ENCODE measurements at regions not wholly inside any gene's neighbourhood (a gene's known extent, or its start where the extent isn't known, plus 50 kb on each side); places are given as distances from the start of the nearest gene placed in this dataset.
A peak's percentile ranks its signal among the peaks of the same experiment; 100 is the strongest.

DNA sequence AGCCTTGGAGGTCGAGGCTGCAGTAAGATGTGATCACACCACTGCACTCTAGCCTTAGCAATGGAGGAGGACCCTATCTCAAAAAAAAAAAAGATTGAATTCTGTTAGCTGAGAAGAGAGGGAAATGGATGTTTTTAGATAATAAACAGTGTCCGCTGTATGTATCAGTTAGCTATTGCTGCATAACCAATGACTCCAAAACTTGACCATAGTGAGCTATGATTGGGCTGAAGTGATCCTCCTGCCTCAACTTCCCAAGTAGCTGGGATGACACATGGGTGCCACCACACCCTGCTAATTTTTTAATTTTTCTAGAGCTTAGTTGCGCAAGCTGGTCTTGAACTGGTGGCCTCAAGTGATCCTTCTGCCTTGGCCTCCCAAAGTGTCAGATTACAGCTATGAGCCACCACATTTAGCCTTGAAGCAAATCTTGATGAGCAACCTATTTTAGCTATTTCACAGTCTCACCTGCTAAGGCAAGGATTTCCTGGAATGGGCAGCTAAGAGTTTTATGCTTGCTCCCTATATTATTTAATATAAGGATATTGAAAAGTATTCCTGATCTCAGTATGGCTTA is 68.3 kb upstream of the ATF7IP2 start:
- DNase-seq = no peak

DNA sequence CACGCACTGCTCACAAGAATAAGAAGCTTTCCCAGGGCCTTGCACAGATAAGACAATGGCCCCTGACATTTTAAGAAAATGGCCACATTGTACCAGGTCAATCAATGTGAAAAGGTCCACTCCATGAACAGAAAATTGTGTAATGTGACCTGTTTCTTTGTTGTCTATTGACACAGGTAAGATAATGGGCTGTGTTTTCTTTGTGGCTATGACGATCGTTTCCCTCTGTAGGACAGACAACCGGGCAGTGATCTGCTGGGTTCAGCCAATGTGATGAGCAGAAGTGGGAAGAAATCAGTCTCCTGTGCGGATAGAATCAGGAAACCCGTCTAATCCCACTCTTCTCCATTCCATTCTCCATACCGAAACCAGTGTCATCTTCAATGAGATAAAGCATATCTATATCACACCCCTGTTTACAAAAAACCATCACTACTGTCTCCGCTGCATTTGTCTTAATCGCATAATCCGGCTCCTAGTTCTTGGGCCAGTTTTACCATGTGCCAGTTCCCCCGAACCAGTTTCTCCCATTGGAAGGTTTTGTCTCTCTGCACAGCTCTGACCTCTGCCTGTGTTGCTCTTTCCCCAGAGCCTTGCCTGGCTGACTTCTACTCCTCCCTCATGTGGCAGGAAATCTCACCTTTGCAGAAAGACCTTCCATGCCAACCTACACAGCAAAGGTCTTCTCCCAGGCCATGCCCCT is 66.9 kb upstream of the ATF7IP2 start:
- DNase-seq = no peak

DNA sequence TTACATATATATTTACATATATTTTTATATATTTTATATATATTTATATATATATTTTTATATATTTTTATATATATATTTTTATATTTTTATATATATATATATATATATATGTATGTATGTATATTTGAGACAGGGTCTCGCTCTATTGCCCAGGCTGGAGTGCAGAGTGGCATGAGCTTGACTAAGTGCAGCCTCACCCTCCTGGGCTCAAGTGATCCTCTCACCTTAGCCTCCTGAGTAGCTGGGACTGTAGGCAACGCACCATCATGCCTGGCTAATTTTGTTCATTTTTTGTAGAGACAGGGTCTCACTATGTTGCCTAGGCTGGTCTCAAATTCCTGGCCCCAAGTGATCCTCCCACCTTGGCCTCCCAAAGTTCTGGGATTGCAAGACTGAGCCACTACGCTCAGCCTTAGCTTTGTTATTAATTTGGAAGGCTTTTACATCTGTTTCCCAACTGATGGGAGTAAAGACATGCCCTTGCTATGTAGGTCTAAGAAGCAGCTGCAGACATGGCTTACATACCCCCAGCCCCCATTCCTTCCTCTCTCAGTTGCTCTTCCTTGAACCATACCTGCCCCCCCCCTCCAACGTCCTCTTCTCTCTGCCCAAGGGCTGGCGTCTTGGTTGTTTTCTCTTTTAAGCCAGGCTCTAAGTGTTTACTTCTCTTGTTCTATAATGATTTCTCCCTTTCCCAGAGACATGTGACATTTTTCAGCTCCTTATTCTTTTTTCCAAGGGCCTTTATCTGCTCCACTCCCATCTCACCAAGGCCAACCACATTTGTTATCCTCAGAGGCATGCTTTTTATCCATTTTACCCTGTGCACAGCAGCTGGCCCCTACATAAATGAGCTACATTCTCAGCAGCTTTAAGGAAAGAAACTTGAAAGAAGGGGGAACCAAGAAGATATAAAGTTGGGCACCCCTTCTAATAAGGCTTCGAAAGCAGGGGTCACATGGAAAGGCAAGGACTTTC is 64.2 kb upstream of the ATF7IP2 start:
- no peak for DNase-seq

DNA sequence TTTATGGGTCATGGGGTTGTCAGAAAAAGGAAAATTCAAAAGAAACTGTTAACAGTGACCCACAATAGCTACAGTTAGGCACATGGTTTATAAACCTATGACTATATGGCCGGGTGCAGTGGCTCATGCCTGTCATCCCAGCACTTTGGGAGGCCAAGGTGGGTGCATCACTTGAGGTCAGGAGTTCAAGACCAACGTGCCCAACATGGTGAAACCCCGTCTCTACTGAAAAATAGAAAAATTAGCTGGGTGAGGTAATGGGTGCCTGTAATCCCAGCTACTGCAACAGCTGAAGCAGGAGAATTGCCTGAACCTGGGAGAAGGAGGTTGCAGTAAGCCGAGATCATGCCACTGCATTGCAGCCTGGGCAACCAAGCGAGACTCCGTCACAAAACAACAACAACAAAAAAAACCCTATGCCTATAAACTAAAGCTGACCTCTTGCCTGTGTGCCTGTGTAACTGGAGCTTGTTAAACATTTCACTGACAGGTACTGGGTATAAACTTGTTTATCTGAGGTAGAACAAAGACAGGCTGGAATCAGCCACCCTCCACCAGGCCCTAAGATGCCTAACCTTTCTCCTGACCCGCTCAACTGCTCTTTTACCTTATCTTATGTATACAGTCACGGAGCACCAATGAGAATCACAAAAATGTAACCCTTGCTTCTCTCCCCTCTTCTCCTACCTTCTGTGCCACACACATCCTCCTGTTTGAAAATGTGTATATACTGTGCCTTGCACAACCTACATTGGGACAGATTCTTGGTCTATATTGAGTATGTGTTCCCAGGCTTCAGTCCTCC is 62.9 kb upstream of the ATF7IP2 start:
- DNase-seq = no peak

DNA sequence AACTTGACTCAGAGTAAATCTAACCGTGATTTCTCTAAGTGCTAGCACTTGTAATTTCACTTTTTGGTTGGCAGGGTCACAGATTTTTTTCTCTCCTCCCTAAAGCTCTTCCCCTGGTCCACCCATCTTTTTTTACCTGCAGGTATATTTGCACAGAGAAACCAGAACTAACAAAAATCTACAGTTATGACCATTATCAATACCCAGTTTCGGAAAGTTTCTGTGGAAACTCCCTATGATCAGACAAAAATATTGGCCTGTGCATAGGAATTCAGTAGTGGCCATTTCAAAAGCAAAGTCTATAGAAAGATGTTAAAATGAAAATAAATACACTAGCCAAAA is 62.4 kb upstream of the ATF7IP2 start:
- DNase-seq = no peak

DNA sequence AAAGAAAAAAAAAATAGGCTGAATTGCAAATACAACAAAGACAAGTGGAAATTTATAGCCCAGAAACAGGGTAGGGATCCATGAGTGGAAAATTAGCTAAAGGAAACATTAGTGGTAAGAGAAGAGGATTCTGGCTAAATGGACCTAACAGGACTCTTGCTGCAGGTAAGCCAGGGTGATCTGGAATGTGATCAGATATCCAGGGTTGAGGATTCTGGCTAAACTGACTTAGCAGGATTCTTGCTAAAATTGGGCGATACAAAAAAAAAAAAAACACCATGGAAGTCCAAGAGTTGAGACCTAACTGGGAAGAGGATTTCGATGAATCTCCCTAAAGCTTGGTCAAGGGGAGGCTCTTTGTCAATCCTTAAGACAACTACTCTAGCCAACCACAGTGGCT is 61.7 kb upstream of the ATF7IP2 start:
- no peak for DNase-seq

DNA sequence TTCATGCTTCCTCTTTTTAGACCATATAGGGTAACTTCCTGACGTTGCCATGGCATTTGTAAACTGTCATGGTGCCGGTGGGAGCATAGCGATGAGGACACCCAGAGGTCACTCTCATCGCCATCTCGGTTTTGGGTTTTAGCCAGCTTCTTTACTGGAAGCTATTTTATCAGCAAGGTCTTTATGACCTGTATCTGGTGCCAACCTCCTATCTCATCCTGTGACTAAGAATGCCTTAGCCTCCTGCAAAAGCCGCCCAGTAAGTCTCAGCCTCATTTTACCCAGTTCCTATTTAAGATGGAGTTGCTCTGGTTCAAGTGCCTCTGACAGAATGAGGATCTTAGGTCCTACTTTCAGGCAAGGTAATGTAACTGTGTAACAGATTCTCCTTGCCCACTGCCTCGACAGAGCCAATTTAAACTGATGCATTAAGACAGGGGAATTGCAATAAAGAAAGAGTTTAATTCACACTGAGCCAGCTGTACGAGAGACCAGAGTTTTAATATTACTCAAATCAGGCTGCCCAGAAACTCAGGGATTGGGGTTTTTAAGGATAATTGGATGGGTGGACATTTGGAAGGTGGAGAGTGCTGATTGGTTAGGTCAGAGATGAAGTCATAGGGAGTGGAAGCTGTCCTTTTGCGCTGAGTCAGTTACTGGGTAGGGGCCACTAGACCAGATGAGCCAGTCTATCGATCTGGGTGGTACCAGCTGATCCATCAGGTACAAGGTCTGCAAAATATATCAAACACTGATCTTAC is 59.9 kb upstream of the ATF7IP2 start:
- DNase-seq = peak; percentile 71

DNA sequence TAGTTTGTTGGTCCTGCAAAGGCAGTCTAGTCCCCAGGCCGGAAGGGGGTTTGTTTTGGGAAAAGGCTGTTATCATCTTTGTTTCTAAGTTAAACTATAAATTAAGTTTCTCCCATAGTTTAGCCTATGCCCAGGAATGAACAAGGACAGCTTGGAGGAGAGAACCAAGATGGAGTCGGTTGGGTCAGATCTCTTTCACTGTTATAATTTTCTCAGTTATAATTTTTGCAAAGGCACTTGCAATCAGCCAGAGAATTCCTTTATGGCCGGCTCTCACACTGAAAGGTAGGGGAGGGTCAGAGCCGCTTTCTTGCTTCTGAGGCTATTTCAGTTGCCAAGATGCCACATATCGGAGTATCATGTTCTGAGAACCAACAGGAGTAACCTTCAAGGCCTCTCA is 59.2 kb upstream of the ATF7IP2 start:
- no peak for DNase-seq

DNA sequence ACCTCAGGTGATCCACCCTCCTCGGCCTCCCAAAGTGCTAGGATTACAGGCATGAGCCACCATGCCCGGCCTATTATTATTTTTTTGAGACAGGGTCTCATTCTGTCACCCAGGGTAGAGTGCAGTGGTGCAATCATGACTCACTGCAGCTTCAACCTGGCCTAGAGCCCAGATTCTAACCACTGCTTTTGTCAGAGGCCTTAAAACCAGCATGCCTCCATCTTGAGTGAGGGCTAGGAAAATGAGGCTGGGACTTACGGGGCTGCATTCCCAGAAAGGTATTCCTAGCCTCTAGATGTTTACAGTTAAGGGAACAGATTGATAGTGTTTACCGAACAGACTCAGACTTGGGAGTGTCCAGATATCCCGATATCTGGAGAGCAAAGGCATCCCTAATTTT is 57.6 kb upstream of the ATF7IP2 start:
- DNase-seq = peak; percentile 82

DNA sequence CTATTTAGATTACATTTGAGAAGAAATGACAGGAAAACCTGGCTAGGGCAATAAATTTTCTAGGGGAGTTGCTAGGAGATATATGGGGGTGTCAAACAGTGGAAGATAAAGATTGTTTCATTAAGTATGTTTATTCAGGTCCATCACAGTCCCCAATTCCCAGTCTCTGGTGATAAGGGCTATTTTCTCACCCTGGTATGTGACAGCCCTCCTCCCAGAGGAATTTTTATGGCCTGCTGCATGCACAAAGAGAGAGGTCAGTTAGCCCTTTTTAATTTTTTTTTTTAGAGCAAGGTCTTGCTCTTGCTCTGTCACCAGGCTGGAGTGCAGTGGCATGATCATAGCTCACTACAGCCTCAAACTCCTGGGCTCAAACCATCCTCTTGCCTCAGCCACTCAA is 53.6 kb upstream of the ATF7IP2 start:
- DNase-seq = no peak

DNA sequence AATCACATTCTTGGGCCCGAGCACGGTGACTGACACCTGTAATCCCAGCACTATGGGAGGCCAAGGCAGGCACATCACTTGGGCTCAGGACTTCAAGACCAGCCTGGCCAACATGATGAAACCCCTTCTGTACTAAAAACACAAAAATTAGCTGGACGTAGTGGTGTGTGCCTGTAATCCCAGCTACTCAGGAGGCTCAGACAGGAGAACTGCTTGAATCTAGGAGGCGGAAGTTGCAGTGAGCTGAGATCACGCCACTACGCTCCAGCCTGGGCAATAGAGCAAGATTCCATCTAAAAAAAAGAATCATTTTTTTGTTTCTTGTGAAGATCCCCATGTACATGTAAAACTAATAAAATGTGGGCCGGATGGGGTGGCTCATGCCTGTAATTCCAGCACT is 53.1 kb upstream of the ATF7IP2 start:
- no peak for DNase-seq

DNA sequence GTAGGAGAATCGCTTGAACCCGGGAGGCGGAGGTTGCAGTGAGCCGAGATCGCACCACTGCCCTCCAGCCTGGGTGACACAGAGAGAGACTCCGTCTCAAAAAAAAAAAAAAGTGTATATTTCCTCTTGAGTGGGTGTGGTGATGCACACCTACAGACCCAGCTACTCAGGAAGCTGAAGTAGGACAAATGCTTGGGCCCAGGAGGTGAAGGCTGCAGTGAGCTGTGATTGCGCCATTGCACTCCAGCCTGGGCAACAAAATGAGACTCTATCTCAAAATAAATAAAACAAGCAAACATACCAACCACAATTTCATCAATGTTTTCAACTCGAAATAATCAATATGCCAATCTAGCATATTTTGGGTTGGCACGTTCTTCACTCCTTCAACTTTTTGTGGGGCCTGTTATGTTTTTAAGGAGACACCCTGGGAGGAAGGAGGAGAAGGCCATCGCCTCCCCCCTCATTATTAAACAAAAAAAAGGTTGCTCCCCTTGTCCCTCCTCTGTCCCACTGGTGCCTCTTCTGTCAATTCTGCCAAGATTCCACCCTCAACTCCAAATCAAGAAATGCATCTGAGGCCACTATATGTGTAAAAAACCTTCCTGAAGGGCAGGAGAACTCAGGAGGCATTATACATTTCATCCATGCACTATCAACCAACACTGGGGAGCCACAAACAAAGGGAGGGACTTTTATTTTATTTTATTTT is 52.4 kb upstream of the ATF7IP2 start:
- DNase-seq = no peak

DNA sequence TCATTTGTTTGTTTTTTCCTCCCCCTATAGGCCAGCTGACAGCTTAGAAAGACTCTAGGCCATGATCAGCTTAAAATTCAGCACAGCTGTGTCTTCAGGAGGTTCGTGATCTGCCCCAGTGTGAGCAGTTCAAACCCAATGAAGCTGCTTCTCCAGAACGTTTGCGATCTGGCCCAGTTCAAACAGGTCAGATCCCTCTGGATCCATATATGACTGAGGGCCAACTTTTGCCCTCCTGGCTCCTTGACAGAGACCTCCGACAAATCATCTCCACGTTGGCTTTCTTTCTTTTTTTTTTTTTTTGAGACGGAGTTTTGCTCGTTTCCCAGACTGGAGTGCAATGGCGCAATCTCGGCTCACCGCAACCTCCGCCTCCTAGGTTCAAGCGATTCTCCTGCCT is 50.2 kb upstream of the ATF7IP2 start:
- no peak for DNase-seq
